ENCODE measurements at regions not wholly inside any gene's neighbourhood (a gene's known extent, or its start where the extent isn't known, plus 50 kb on each side); places are given as distances from the start of the nearest gene placed in this dataset.

DNA sequence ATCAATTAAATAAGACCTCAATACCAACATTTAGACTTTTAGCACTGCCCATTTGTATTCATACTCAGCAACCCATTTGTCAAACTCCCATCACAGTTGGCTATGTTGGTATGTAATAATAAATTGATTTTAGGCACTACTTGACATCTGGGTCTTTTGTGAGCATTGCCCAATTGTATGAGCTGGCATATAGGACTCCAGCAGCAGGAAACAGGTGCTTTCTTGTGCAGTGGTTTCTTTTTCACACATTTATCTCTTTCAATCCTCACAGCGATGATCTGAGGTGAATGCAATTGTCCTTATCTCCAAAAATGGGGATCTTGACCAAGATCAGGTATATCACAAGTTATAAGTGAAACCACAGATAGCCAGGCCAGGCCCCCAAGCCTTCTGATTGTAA lies 96.9 kb upstream of the OXGR1 start:
- no peak overlapping the region for H2AFZ ChIP-seq
- no peaks in the 10 kb centered on the region; the same call in 1 of the 2 replicates for H3K9me2 ChIP-seq (ENCODE audit: insufficient read depth)
- H3K27ac ChIP-seq: no peak overlapping the region
- no peak for DNase-seq
- H3K36me3 ChIP-seq (ENCODE audit: low read depth): no peaks in the 10 kb centered on the region
- H3K9ac ChIP-seq: no peak overlapping the region
- no peak overlapping the region for H3K4me2 ChIP-seq (ENCODE audit: unreplicated experiment)
- H3F3A ChIP-seq (ENCODE audit: insufficient read depth): no peaks in the 10 kb centered on the region
- 45 to 50% methylated on average over 1 of the region's 1 CpG for WGBS, 2 experiments (ENCODE audit: low coverage in 1 of 2, low lambda C conversion rate in 2 of 2, missing lambda C conversion rate in 2 of 2)
- TF ChIP-seq EZH2 (IDR thresholded peaks at IDR 0.05; ENCODE audit: insufficient read depth, poor library complexity, severe bottlenecking): no peak
- in situ Hi-C loops (cut with MboI): no loop called here
- no peaks in the 10 kb centered on the region for H3K79me2 ChIP-seq (ENCODE audit: insufficient read depth)
- no peaks in the 10 kb centered on the region for H3K4me1 ChIP-seq (ENCODE audit: insufficient read depth)
- no peaks in the 10 kb centered on the region for H3K9me3 ChIP-seq (ENCODE audit: low read depth)
- H4K20me1 ChIP-seq (ENCODE audit: insufficient read depth): no peaks in the 10 kb centered on the region
- H3K27me3 ChIP-seq (replicated peaks; ENCODE audit: insufficient read depth): no peaks in the 10 kb centered on the region; the same call in 1 of the 2 replicates
- no peak overlapping the region for H3K4me3 ChIP-seq

DNA sequence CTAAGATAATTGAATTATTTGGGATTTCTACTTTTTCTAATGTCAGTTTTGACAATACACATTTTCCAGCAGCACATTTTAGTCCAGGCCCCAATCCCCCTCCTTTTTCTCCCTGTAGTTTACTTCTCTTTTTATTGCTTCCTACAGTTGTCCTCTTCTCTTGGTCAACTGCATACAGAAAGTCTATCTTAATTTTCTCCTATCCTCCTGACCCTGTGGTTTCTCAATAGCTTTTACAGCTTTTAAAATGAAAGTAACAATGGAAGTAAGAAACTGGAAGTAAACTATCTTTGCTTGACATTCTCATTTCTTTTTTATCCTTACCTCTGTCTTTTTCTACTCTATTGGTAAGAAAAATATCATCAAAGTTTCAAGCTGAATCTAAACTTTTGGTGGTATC lies 106.5 kb upstream of the OXGR1 start:
- Histone ChIP-seq H3K4me3 (no peak overlapping the region), H3K9me2 (ENCODE audit: insufficient read depth) (0 out of 2 replicates have a peak, but pooled peaks cover 3% of the 10 kb centered on the region), H3K36me3 (ENCODE audit: low read depth) (no peaks in the 10 kb centered on the region), H3K27me3 (replicated peaks; ENCODE audit: insufficient read depth) (no peaks in the 10 kb centered on the region), H3F3A (ENCODE audit: insufficient read depth) (no peaks in the 10 kb centered on the region), H2AFZ (no peak overlapping the region), H3K79me2 (ENCODE audit: insufficient read depth) (no peaks in the 10 kb centered on the region), H3K4me2 (ENCODE audit: unreplicated experiment) (no peak overlapping the region), H4K20me1 (ENCODE audit: insufficient read depth) (no peaks in the 10 kb centered on the region), H3K9ac (no peak overlapping the region), H3K4me1 (ENCODE audit: insufficient read depth) (no peaks in the 10 kb centered on the region), H3K9me3 (ENCODE audit: low read depth) (peaks cover 4% of the 10 kb centered on the region), H3K27ac (no peak overlapping the region)
- no peak for DNase-seq
- TF ChIP-seq EZH2phosphoT487 (IDR thresholded peaks at IDR 0.05; ENCODE audit: insufficient read depth, low read depth) (no peak), EZH2 (IDR thresholded peaks at IDR 0.05; ENCODE audit: insufficient read depth, poor library complexity, severe bottlenecking) (no peak)
- in situ Hi-C loops (cut with MboI): no loop called here

DNA sequence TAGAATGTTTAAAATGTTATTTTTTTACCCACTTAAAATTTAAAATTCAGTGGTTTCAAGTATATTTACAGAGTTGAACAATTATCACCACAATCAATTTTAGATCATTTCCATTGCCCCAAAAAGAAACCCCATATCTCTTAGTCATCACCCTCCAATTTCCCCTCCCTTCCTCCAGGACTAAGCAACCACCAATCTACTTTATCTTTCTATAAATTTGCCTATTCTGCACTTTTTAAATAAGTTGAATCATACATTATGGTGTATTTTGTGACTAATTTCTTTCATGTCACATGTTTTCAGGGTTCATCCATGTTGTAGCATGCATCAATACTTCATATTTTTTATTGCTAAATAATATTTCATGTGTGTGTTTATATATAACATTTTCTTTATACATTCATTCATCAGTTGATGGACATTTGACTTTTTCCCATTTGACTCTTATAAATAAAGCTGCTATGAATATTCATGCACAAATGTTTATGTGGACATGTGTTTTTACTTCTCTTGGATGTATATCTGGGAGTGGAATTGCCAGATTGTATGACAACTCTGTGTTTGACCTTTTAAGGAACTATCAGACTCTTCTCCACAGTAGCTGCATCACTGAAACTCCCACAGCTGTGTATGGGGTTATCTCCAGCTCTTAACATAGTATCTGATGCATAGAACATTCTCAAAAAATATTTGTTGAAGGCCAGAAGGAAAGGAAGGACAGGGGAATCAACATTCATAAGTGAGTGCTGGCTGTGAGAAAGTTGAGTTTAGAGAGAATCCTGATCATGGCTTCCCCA lies 107.8 kb upstream of the OXGR1 start:
- Histone ChIP-seq H2AFZ (no peak overlapping the region), H3F3A (ENCODE audit: insufficient read depth) (no peaks in the 10 kb centered on the region), H3K4me2 (ENCODE audit: unreplicated experiment) (no peak overlapping the region), H3K27me3 (replicated peaks; ENCODE audit: insufficient read depth) (no peaks in the 10 kb centered on the region), H3K9me3 (ENCODE audit: low read depth) (peaks cover 4% of the 10 kb centered on the region), H3K79me2 (ENCODE audit: insufficient read depth) (no peaks in the 10 kb centered on the region), H3K4me1 (ENCODE audit: insufficient read depth) (no peaks in the 10 kb centered on the region), H3K4me3 (no peak overlapping the region), H4K20me1 (ENCODE audit: insufficient read depth) (no peaks in the 10 kb centered on the region), H3K27ac (no peak overlapping the region), H3K36me3 (ENCODE audit: low read depth) (no peaks in the 10 kb centered on the region), H3K9ac (no peak overlapping the region), H3K9me2 (ENCODE audit: insufficient read depth) (0 out of 2 replicates have a peak, but pooled peaks cover 3% of the 10 kb centered on the region)
- no peak for DNase-seq
- in situ Hi-C loops (cut with MboI): no loop called here
- no peak for TF ChIP-seq EZH2phosphoT487 (IDR thresholded peaks at IDR 0.05; ENCODE audit: insufficient read depth, low read depth)

DNA sequence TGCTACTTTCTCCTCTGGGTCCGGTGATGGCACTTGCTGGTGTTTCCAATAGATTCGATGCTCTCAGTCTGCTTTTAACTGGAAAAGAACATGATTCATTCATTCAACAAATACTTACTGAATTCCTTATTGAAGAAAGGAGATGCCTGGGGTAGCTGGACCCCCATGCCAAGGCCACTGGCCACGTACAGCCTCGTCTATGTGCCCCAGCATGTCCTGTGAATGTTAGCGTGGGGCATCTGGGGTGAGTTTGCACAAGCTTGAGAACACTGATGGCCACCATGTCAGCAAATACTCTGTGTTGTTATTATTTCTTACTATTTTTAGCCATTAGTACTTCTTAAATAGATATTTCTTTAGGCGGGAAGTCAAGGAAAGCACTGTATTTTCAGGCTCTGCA lies 112.0 kb upstream of the OXGR1 start:
- peaks cover 16% of the 10 kb centered on the region; the same call in 1 of the 2 replicates for H3F3A ChIP-seq (ENCODE audit: insufficient read depth)
- no peaks in the 10 kb centered on the region for H3K27me3 ChIP-seq (replicated peaks; ENCODE audit: insufficient read depth)
- H3K79me2 ChIP-seq (ENCODE audit: insufficient read depth): no peaks in the 10 kb centered on the region
- 0 out of 2 replicates have a peak, but pooled peaks cover 3% of the 10 kb centered on the region for H3K9me2 ChIP-seq (ENCODE audit: insufficient read depth)
- H3K4me3 ChIP-seq: no peak overlapping the region
- in situ Hi-C loops (cut with MboI): no loop called here
- DNase-seq: no peak
- 0 out of 2 replicates have a peak, but pooled peaks cover 5% of the 10 kb centered on the region for H3K4me1 ChIP-seq (ENCODE audit: insufficient read depth)
- 73 to 84% methylated on average over 6 of the region's 6 CpGs for WGBS, 2 experiments (ENCODE audit: low coverage in 1 of 2, low lambda C conversion rate in 2 of 2, missing lambda C conversion rate in 2 of 2)
- no peaks in the 10 kb centered on the region for H3K9me3 ChIP-seq (ENCODE audit: low read depth)
- no peak overlapping the region for H3K4me2 ChIP-seq (ENCODE audit: unreplicated experiment)
- no peak overlapping the region for H3K27ac ChIP-seq
- H2AFZ ChIP-seq: no peak overlapping the region
- H3K9ac ChIP-seq: no peak overlapping the region
- no peaks in the 10 kb centered on the region for H4K20me1 ChIP-seq (ENCODE audit: insufficient read depth)
- TF ChIP-seq EZH2 (IDR thresholded peaks at IDR 0.05; ENCODE audit: insufficient read depth, poor library complexity, severe bottlenecking) (no peak), EZH2phosphoT487 (IDR thresholded peaks at IDR 0.05; ENCODE audit: insufficient read depth, low read depth) (no peak)
- H3K36me3 ChIP-seq (ENCODE audit: low read depth): no peaks in the 10 kb centered on the region

Data from GM23248 (cell line).